AG09309 (cell line): ENCODE measurements at regions not wholly inside any gene's neighbourhood (a gene's known extent, or its start where the extent isn't known, plus 50 kb on each side); places are given as distances from the start of the nearest gene placed in this dataset.

Experiments used
- DNase-seq: peaks from one replicate; pipeline ENCODE4 v3.0.0-alpha.2; 2010; ENCODE audit warnings: low read depth
- H3K4me3 ChIP-seq: 2 replicates; pipeline ENCODE4 v1.5.1; 2011; ENCODE audit warnings: mild to moderate bottlenecking, low read depth, low read length, moderate library complexity; ENCODE audit not compliant: control insufficient read depth
- TF ChIP-seq, protein P1 (sequence below): IDR thresholded peaks from 2 replicates; pipeline ENCODE4 v1.5.1; 2011; ENCODE audit warnings: mild to moderate bottlenecking, low read depth, low read length, inconsistent platforms; ENCODE audit not compliant: insufficient read depth, control insufficient read depth; ENCODE audit errors: missing control alignments

DNA sequence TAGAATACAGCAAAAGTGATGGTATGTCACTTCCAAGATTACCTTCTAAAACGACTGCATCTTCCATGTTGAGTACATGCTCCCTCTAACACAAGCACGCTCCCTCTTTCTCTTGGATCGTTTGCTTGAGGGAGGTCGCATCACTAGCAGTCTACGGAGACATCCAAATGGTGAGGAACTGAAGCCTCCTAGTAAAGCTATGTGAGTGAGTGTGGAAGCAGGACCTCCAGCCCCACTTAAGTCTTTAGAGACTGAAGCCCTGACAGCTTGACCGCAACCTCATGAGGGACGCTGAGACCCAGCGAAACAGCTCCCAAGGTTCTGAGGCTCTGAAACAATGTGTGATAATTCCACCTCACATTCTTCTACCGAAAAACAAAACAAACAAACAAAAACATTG lies 486.7 kb upstream of the GCFC2 start:
- H3K4me3 ChIP-seq, result no peak overlapping the region
- no peak for DNase-seq
- TF ChIP-seq, protein P1, sequence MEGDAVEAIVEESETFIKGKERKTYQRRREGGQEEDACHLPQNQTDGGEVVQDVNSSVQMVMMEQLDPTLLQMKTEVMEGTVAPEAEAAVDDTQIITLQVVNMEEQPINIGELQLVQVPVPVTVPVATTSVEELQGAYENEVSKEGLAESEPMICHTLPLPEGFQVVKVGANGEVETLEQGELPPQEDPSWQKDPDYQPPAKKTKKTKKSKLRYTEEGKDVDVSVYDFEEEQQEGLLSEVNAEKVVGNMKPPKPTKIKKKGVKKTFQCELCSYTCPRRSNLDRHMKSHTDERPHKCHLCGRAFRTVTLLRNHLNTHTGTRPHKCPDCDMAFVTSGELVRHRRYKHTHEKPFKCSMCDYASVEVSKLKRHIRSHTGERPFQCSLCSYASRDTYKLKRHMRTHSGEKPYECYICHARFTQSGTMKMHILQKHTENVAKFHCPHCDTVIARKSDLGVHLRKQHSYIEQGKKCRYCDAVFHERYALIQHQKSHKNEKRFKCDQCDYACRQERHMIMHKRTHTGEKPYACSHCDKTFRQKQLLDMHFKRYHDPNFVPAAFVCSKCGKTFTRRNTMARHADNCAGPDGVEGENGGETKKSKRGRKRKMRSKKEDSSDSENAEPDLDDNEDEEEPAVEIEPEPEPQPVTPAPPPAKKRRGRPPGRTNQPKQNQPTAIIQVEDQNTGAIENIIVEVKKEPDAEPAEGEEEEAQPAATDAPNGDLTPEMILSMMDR, result no peak

DNA sequence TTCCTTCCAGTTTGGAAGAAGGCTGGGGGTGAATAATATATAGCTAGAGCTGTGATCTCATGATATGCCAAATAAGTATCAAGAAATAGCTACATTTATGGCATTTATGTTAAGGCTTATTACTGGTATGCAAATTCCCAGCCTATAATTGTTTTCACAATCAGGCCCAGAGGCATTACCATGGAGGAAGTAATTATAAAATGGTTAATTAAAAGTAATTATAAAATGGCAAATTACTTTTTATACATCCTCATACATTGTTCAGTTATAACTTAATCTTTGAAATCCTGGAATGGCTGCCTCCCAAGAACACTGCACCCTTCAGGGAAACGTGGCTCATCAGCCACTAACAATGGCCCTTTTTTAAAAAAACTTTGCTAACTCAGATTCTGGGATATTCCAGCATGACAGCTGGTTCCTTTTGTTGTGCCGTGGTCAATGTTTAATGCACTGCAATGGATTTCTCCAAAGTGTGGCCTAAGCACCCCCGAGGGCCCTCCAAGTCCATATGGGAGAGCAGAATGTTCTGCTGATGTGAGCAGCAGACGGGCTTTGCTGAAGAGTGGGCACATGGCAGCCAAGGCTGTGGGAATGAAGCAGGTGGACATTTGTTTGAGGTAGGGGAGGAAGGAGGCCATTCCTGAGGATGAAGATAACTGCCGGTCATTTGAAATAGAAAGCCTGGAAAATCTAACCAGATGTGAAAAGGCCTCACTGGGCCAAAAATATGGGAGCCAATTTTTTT lies 483.5 kb upstream of the GCFC2 start:
- no peak for DNase-seq
- TF ChIP-seq, protein P1, result no peak
- H3K4me3 ChIP-seq, result no peak overlapping the region

DNA sequence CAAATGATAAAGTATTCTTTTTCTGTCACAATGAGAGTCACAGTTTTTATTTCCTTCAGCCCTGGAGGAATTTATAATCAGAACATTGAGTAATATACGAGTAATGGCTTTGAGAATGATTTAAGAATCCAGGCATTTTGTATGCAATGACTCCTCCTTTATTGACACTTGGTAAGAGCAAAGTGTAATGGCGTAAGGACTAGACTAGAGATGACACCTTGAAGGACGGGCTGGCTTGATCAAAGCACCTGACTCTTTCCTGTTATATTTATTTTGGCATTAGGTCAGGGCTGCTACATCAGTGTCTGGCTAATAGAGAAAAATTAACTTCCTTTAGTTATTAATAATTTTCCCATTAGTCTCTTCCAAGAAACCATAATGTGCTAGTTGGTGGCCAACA lies 482.4 kb upstream of the GCFC2 start:
- TF ChIP-seq, protein P1, result no peak
- DNase-seq, result no peak

DNA sequence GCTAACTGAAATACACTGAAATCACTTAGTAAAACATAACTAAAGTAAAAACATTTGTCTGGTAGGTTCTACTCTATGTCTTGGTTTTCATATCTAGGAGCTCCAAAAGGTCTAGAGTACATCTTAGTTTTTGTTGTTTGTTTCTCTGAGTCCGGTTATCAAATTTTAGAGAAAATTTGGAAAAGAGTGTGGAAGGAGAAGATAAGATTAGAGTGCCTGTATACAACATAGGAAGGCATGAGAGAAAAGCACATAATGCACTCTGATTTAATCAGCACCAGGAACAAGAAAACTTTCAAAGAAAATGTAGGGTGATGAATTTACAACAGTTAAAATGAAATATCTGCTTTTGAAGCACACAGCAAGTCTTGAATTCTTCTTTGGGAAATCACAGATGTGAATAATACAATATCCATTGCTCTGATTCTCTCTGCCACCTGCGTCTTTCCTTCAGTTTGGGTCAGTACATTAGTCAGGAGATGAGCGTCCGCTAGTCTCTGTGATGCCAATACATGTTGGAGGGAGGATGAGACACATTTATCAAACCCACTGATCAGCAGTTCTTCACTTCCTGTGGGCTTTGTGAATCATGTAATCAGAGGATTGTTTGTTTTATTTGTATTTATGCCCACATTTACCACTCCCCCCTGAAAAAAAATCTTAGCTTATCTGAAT lies 477.8 kb upstream of the GCFC2 start:
- DNase-seq, result no peak
- TF ChIP-seq, protein P1, result no peak
- H3K4me3 ChIP-seq, result no peak overlapping the region

More for the DNA sequence above, 482.4 kb upstream of the GCFC2 start:
- no peak overlapping the region for H3K4me3 ChIP-seq

DNA sequence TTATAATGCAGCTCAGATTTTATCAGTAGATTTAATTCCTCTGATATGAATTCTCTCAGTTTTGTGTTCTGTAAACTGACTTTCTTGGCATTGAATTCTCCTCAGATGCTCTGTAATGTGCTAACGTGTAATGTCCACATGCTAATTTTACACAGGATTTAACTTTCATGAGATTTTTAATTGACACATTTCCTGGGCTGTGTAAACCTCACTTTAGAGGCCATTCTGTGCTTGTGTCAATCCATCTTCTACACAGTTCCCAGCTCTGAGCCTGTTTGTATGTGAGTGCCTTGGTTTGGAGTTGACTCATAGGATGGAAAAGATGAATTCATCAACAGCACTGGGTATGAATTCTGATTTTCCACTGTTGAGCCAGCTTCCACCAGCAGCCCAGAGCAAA lies 476.7 kb upstream of the GCFC2 start:
- TF ChIP-seq, protein P1, result no peak
- no peak for DNase-seq
- H3K4me3 ChIP-seq, result no peak overlapping the region

DNA sequence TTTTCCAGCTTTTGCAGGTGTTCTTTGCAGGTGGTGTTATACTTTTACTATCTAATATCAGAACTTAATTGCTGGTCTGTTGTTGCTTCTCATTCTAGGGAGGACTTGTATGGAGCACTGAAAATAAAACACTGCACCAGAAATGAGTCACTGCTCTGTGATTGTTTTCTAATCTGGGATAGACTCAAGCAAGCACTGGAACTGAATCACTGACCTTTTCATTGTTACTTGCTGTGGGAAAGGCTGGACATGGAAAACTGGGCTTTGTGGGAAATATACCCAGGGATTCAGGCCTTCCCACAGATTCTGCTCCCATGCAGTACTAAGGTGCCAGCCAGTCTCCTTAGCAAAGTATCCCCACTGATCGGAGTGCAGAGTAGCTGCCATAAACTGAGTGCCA lies 470.0 kb upstream of the GCFC2 start:
- no peak for DNase-seq
- no peak overlapping the region for H3K4me3 ChIP-seq
- TF ChIP-seq, protein P1, result no peak
